DOHH2 (cell line): ENCODE measurements at regions not wholly inside any gene's neighbourhood (a gene's known extent, or its start where the extent isn't known, plus 50 kb on each side); places are given as distances from the start of the nearest gene placed in this dataset.

Experiments
- CTCF ChIP-seq: fragments of 200-600 bp; sonication (generic); IDR thresholded peaks from one replicate; pipeline ENCODE4 v1.5.1; 2014; ENCODE audit warnings: antibody characterized with exemption, mild to moderate bottlenecking, low read depth, low read length; ENCODE audit not compliant: poor library complexity, severe bottlenecking
- EZH2phosphoT487 ChIP-seq: fragments of 200-600 bp; sonication (generic); IDR thresholded peaks from 2 replicates; pipeline ENCODE4 v1.6.1; 2017; ENCODE audit warnings: borderline replicate concordance, mild to moderate bottlenecking, antibody characterized with exemption, low read length, moderate library complexity, mixed read lengths

- TF ChIP-seq CTCF (no peak), EZH2phosphoT487 (no peak)
Observed at GRCh38 chr5:164885179-164885578, 1379.8 kb downstream of the MAT2B start.
